NOMO-1 treated with DMSO at 0.1 percent for 48 hours (cell line): ENCODE measurements at regions not wholly inside any gene's neighbourhood (a gene's known extent, or its start where the extent isn't known, plus 50 kb on each side); places are given as distances from the start of the nearest gene placed in this dataset.

Source experiments
- DNase-seq: peaks from one replicate; lab custom pipeline; 2025; ENCODE audit not compliant: unreplicated experiment; lab: John Stamatoyannopoulos, UW

DNA sequence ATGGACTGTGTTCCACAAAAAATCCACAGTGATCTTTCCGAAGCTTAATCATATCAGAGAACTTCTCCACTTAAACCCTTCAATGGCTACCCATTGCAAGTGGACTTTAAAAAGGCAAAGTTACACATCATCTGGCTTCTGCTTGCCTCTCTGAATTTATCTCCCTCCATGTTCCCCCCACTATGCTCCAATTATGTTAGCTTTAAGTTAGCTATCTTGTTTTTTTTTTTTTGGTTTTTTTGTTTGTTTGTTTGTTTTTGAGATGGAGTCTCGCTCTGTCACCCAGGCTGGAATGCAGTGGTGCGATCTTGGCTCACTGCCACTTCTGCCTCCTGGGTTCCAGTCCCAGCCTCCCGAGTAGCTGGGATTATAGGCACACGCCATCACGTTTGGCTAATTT lies 166.4 kb upstream of the ADGRL2 start:
- no peak for DNase-seq

GRCh38 chr1:81619156-81619555 lies 181.6 kb upstream of the ADGRL2 start:
- DNase-seq, result no peak

GRCh38 chr1:81618376-81618775 lies 182.4 kb upstream of the ADGRL2 start:
- no peak for DNase-seq

GRCh38 chr1:81617308-81617967 lies 183.3 kb upstream of the ADGRL2 start:
- peak; percentile 75 for DNase-seq

GRCh38 chr1:81613803-81614202 lies 186.9 kb upstream of the ADGRL2 start:
- no peak for DNase-seq

DNA sequence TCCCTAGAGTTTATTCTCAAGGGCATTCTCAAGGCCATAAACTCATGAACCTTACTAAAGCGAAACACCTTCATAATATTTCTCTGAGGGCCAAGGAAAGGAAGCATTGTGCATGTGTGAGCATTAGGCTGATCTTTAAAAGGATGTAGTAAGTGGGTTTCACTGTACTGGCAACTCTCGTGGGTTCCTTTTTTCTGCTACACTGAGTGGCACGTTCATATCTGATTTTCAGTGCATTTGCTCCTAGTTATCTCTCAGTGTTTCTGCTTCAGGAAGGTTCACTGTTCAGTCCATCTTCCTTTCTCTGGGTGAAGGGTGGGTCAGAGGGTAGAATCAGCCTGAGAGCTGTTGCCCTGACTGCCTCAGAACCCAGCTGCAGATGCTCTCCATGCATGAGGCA lies 192.8 kb upstream of the ADGRL2 start:
- no peak for DNase-seq

GRCh38 chr1:81607086-81607485 lies 193.6 kb upstream of the ADGRL2 start:
- no peak for DNase-seq

DNA sequence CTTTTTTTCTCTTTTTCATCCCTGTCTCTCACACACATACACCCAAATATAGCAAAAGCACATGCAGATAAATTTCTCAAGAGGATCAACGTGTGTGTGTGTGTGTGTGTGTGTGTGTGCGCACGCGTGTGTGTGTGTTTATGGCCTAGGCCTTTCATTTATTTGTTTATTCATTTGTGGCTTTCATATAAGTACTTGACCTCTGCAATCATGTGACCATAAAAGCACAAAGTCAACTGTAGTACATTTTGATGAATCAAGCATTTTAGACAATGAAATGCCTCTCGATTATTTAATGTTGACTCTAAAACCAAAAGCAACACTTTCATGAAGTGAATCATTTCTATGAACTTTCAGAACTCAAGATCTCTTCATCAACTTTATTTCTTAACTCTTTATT lies 194.1 kb upstream of the ADGRL2 start:
- DNase-seq, result no peak

DNA sequence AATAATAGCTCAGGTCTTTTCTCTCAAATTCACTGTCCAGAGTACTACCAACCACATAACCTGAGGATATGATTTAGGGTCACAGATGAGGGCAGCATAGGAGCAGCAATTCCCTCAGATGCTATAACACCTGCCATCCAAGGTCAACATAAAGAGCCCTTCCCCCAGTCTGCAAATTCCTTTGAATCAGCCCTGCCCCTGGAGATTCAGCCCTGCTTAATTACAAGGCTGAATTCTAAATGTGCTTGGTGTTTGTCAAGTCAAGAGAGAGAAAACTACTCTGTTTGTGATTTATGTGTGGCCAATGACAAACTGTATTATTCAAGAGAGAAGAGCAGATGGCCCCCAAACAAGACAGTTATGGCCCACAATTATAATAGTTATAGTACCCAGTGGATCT lies 195.7 kb upstream of the ADGRL2 start:
- DNase-seq, result no peak

GRCh38 chr1:81600878-81601622 lies 199.7 kb upstream of the ADGRL2 start:
- no peak for DNase-seq

GRCh38 chr1:81600363-81600762 lies 200.4 kb upstream of the ADGRL2 start:
- DNase-seq, result no peak

DNA sequence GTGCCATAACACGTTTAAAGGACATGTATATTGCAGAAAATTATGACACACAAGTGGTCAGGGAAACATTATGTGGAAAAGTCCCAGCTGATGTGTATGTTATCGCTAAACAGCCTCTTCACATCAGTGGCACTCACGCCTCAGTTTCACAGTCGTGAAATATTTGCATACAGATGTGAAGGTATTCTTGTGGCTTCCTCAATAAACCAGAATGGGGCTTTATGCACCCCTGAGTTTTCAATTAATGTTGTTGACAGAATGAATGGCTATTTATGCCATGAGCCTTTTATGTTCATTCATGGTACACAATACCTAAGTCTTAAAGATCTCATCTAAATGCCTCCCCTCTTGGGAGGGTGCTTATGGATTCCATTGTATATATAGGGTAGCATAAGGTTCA lies 202.1 kb upstream of the ADGRL2 start:
- DNase-seq, result no peak

GRCh38 chr1:81597720-81598426 lies 202.9 kb upstream of the ADGRL2 start:
- no peak for DNase-seq

- no peak for DNase-seq
These were observed 204.4 kb upstream of the ADGRL2 start for GRCh38 chr1:81596341-81596740.

DNA sequence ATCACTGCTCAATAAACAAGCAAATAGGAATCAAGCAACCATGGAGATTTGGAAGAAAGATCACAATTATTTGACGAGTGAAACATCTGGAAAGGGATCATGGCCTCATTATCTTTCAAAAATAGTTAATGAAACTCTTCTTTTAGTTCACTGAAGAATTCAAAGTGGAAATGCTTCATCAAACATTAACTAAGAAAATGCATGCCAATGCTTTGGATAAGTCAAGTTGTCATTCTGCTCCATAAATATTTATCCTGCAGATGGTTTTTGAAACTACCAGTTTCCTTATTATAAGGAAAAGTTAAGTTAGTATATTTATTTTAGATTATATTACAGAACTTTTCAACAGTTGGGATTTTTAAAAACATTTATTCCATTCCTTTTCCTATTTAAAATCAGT lies 206.5 kb upstream of the ADGRL2 start:
- DNase-seq, result no peak

DNA sequence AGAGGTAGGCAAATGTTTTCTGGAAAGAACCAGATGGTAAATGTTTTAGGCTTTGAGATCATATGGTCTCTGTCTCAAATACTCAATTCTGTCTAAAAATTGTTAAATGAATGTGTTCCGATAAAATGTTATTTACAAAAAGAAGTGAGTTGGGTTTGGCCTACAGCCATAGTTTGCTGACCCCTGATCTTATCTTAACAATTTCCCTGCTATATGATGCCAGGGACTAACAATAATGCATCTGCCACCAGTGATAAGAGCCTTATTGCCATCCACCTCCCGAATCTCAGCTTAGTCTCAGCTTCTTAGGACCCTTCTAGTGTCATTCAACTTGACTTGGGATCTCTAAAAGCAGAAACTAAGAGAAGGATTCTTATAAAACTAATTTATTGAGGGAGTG lies 208.5 kb upstream of the ADGRL2 start:
- no peak for DNase-seq

- no peak for DNase-seq
These were observed 210.6 kb upstream of the ADGRL2 start for GRCh38 chr1:81590171-81590570.

- DNase-seq, result no peak
These were observed 212.6 kb upstream of the ADGRL2 start for GRCh38 chr1:81588149-81588548.

DNA sequence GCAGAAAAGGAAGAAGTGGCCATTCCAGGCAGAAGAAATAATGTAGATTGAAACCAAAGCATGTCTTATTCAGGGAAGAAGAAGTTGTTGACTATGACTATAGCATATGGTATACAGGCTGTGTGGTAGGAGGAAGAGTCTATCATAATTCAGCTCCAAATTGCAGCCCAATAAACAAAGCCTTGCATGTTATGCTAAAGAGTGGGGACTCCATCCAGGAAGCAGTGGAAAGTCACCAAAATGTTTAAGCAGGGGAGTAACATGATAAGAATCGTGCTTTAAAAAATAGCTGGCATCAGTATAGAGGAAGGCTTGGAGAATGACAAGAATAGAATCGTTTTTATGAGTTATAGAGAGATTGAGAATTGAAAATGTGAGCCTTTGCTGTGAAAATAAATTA lies 213.3 kb upstream of the ADGRL2 start:
- DNase-seq, result no peak

- no peak for DNase-seq
These were observed 215.4 kb upstream of the ADGRL2 start for GRCh38 chr1:81585371-81585770.

GRCh38 chr1:81584398-81584797 lies 216.3 kb upstream of the ADGRL2 start:
- no peak for DNase-seq

GRCh38 chr1:81583878-81584277 lies 216.9 kb upstream of the ADGRL2 start:
- DNase-seq, result no peak
